ENCODE measurements at regions not wholly inside any gene's neighbourhood (a gene's known extent, or its start where the extent isn't known, plus 50 kb on each side); places are given as distances from the start of the nearest gene placed in this dataset.

DNA sequence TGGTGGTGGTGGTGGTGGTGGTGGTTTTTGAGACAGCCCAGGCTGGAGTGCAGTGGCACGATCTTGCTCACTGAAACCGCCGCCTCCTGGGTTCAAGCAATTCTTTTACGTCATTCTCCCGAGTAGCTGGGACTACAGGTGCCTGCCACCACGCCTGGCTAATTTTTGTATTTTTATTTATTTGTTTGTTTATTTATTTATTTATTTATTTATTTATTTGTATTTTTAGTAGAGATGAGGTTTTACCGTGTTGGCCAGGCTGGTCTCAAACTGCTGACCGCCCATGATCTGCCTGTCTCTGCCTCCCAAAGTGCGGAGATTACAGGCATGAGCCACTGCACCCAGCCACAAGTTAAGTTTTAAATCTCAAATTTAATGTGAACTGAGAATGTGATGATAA is 126.5 kb downstream of the PCDH18 start (continued):
- TF ChIP-seq, protein P1, sequence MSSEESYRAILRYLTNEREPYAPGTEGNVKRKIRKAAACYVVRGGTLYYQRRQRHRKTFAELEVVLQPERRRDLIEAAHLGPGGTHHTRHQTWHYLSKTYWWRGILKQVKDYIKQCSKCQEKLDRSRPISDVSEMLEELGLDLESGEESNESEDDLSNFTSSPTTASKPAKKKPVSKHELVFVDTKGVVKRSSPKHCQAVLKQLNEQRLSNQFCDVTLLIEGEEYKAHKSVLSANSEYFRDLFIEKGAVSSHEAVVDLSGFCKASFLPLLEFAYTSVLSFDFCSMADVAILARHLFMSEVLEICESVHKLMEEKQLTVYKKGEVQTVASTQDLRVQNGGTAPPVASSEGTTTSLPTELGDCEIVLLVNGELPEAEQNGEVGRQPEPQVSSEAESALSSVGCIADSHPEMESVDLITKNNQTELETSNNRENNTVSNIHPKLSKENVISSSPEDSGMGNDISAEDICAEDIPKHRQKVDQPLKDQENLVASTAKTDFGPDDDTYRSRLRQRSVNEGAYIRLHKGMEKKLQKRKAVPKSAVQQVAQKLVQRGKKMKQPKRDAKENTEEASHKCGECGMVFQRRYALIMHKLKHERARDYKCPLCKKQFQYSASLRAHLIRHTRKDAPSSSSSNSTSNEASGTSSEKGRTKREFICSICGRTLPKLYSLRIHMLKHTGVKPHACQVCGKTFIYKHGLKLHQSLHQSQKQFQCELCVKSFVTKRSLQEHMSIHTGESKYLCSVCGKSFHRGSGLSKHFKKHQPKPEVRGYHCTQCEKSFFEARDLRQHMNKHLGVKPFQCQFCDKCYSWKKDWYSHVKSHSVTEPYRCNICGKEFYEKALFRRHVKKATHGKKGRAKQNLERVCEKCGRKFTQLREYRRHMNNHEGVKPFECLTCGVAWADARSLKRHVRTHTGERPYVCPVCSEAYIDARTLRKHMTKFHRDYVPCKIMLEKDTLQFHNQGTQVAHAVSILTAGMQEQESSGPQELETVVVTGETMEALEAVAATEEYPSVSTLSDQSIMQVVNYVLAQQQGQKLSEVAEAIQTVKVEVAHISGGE (tag by site-specific recombination; conservative IDR thresholded peaks at IDR 0.05; ENCODE audit: low read depth): 0 out of 2 replicates have a peak, but pooled peaks have one; percentile 38

DNA sequence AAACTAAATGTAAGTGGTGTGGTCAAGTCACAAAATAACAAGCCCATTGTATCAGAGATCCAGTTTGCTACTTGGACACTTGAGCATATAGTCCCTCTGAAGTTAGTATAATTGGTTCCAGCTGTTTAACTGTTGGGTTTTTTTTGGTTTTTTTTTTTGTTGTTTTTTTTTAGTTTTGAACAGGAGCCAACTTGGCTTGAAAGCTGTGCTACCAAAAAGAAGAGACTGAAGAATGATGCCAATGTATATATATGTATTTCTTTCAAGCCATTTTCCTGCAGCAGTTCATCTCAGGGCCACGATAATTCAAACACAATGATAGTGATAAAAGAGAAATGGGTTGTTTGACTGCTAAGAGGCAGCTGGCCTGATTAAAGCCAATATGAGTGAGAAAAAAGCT is 138.3 kb downstream of the PCDH18 start:
- Histone ChIP-seq H3K36me3 (ENCODE audit: control insufficient read depth in 2 of 2, insufficient read depth in 1 of 2, low read length in 2 of 2) (no peaks in the 10 kb centered on the region), H3K4me1 (ENCODE audit: control insufficient read depth, insufficient read depth, low read length) (no peaks in the 10 kb centered on the region), H3K27ac (ENCODE audit: extremely low read depth, low read depth, low read length) (no peak overlapping the region), H3K9me3 (ENCODE audit: control insufficient read depth, insufficient read depth, low read depth, low read length) (no peaks in the 10 kb centered on the region), H3K4me3 (ENCODE audit: low read depth, low read length) (no peak overlapping the region)
- peak; percentile 83 for TF ChIP-seq ZNF133 (tag by site-specific recombination; IDR thresholded peaks at IDR 0.05)
- TF ChIP-seq, protein P2, sequence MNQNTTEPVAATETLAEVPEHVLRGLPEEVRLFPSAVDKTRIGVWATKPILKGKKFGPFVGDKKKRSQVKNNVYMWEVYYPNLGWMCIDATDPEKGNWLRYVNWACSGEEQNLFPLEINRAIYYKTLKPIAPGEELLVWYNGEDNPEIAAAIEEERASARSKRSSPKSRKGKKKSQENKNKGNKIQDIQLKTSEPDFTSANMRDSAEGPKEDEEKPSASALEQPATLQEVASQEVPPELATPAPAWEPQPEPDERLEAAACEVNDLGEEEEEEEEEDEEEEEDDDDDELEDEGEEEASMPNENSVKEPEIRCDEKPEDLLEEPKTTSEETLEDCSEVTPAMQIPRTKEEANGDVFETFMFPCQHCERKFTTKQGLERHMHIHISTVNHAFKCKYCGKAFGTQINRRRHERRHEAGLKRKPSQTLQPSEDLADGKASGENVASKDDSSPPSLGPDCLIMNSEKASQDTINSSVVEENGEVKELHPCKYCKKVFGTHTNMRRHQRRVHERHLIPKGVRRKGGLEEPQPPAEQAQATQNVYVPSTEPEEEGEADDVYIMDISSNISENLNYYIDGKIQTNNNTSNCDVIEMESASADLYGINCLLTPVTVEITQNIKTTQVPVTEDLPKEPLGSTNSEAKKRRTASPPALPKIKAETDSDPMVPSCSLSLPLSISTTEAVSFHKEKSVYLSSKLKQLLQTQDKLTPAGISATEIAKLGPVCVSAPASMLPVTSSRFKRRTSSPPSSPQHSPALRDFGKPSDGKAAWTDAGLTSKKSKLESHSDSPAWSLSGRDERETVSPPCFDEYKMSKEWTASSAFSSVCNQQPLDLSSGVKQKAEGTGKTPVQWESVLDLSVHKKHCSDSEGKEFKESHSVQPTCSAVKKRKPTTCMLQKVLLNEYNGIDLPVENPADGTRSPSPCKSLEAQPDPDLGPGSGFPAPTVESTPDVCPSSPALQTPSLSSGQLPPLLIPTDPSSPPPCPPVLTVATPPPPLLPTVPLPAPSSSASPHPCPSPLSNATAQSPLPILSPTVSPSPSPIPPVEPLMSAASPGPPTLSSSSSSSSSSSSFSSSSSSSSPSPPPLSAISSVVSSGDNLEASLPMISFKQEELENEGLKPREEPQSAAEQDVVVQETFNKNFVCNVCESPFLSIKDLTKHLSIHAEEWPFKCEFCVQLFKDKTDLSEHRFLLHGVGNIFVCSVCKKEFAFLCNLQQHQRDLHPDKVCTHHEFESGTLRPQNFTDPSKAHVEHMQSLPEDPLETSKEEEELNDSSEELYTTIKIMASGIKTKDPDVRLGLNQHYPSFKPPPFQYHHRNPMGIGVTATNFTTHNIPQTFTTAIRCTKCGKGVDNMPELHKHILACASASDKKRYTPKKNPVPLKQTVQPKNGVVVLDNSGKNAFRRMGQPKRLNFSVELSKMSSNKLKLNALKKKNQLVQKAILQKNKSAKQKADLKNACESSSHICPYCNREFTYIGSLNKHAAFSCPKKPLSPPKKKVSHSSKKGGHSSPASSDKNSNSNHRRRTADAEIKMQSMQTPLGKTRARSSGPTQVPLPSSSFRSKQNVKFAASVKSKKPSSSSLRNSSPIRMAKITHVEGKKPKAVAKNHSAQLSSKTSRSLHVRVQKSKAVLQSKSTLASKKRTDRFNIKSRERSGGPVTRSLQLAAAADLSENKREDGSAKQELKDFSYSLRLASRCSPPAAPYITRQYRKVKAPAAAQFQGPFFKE (tag by site-specific recombination; IDR thresholded peaks at IDR 0.05; ENCODE audit: borderline replicate concordance): no peak
- POLR2A ChIA-PET: no interaction called here
- CTCF ChIA-PET: no interaction called here

DNA sequence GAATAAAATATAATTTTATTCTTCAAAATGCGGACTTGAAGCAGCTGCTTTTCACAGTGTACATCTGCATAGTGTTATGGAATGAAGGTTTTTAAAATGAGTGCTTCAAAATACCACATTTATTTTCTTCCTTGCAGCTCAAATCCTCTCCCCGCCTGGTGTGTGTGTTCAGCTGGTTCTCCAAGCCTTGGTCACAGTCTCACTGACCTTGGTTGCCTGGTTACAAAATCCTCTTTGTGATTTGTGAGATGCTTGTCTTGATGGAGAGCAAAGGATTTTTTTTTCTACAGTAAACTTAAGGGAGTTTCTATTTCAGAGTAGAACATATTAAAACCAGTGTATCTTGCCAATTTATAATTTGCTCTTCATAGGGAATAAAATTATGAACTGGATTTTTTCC is 139.2 kb downstream of the PCDH18 start:
- POLR2A ChIA-PET: no interaction called here
- H3K4me1 ChIP-seq (ENCODE audit: control insufficient read depth, insufficient read depth, low read length): no peaks in the 10 kb centered on the region
- TF ChIP-seq, protein P3, sequence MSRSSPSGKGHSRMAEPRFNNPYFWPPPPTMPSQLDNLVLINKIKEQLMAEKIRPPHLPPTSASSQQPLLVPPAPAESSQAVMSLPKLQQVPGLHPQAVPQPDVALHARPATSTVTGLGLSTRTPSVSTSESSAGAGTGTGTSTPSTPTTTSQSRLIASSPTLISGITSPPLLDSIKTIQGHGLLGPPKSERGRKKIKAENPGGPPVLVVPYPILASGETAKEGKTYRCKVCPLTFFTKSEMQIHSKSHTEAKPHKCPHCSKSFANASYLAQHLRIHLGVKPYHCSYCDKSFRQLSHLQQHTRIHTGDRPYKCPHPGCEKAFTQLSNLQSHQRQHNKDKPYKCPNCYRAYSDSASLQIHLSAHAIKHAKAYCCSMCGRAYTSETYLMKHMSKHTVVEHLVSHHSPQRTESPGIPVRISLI (tag by site-specific recombination; IDR thresholded peaks at IDR 0.05): no peak
- TF ChIP-seq ZNF324 (tag by site-specific recombination; IDR thresholded peaks at IDR 0.05): no peak
- TF ChIP-seq ZBTB20 (tag by site-specific recombination; IDR thresholded peaks at IDR 0.05): no peak
- TF ChIP-seq ZNF354C (tag by site-specific recombination; IDR thresholded peaks at IDR 0.05; ENCODE audit: borderline replicate concordance, low read depth): no peak
- no peak for TF ChIP-seq ZNF155 (tag by site-specific recombination; IDR thresholded peaks at IDR 0.05)
- no peak for TF ChIP-seq ZNF76 (tag by site-specific recombination; IDR thresholded peaks at IDR 0.05; ENCODE audit: borderline replicate concordance, low read depth)
- no peak for TF ChIP-seq EGR2 (tag by site-specific recombination; IDR thresholded peaks at IDR 0.05; ENCODE audit: low read depth)
- TF ChIP-seq, protein P4, sequence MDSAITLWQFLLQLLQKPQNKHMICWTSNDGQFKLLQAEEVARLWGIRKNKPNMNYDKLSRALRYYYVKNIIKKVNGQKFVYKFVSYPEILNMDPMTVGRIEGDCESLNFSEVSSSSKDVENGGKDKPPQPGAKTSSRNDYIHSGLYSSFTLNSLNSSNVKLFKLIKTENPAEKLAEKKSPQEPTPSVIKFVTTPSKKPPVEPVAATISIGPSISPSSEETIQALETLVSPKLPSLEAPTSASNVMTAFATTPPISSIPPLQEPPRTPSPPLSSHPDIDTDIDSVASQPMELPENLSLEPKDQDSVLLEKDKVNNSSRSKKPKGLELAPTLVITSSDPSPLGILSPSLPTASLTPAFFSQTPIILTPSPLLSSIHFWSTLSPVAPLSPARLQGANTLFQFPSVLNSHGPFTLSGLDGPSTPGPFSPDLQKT (IDR thresholded peaks at IDR 0.05; ENCODE audit: borderline replicate concordance, low read depth, low read length): no peak
- TF ChIP-seq ZNF214 (tag by site-specific recombination; IDR thresholded peaks at IDR 0.05; ENCODE audit: borderline replicate concordance): no peak
- TF ChIP-seq ZBTB48 (tag by site-specific recombination; IDR thresholded peaks at IDR 0.05): no peak
- TF ChIP-seq ZNF37A (tag by site-specific recombination; IDR thresholded peaks at IDR 0.05): no peak
- no peak for TF ChIP-seq ZNF549 (tag by site-specific recombination; IDR thresholded peaks at IDR 0.05)
- TF ChIP-seq ZNF664 (tag by site-specific recombination; IDR thresholded peaks at IDR 0.05): no peak
- no peak for TF ChIP-seq ZSCAN23 (tag by site-specific recombination; IDR thresholded peaks at IDR 0.05)
- H3K27ac ChIP-seq (ENCODE audit: extremely low read depth, low read depth, low read length): no peak overlapping the region
- no peaks in the 10 kb centered on the region for H3K36me3 ChIP-seq (ENCODE audit: control insufficient read depth in 2 of 2, insufficient read depth in 1 of 2, low read length in 2 of 2)
- H3K4me3 ChIP-seq (ENCODE audit: low read depth, low read length): no peak overlapping the region
- CTCF ChIA-PET: interaction anchor here (0.7 kb wide), 1 partner anchor 12 kb away, joined by 3 read pairs; no protein-coding TSS in a partner anchor
- H3K9me3 ChIP-seq (ENCODE audit: control insufficient read depth, insufficient read depth, low read depth, low read length): no peaks in the 10 kb centered on the region
